SK-N-SH treated with all-trans-retinoic acid at 6 μM for 48 hours (cell line): ENCODE measurements at regions not wholly inside any gene's neighbourhood (a gene's known extent, or its start where the extent isn't known, plus 50 kb on each side); places are given as distances from the start of the nearest gene placed in this dataset.

Experiments
- ATAC-seq: fragments of 200-7000 bp; cut with Tn5 transposase; 3 replicates; pipeline ENCODE4 v1.9.1; 2020; ENCODE audit warnings: mild to moderate bottlenecking, moderate library complexity
- ARNTL ChIP-seq: fragments of 450-650 bp; formaldehyde crosslinking; IDR thresholded peaks from 2 replicates; pipeline ENCODE4 v1.5.0; 2020; ENCODE audit warnings: low read depth, mild to moderate bottlenecking, moderate library complexity, borderline replicate concordance
- BACH2 ChIP-seq: fragments of 250-450 bp; sonication (Bioruptor Pico); IDR thresholded peaks from 2 replicates; pipeline ENCODE4 v1.9.0; 2021; ENCODE audit warnings: mild to moderate bottlenecking, borderline replicate concordance
- CREB5 ChIP-seq: fragments of 250-450 bp; sonication (Bioruptor Pico); IDR thresholded peaks from 2 replicates; pipeline ENCODE4 v1.5.1; 2020; ENCODE audit warnings: low read depth, mild to moderate bottlenecking, moderate library complexity
- CSDC2 ChIP-seq: fragments of 250-450 bp; sonication (Bioruptor Pico); IDR thresholded peaks from 2 replicates; pipeline ENCODE4 v1.5.0; 2020; ENCODE audit warnings: mild to moderate bottlenecking, moderate library complexity
- CSRNP3 ChIP-seq: fragments of 250-450 bp; sonication (Bioruptor Pico); IDR thresholded peaks from 2 replicates; pipeline ENCODE4 v1.5.1; 2021; ENCODE audit warnings: mild to moderate bottlenecking, moderate library complexity
- ESRRG ChIP-seq: fragments of 250-450 bp; sonication (Bioruptor Pico); IDR thresholded peaks from 2 replicates; pipeline ENCODE4 v1.6.1; 2021; ENCODE audit warnings: mild to moderate bottlenecking
- GLIS3 ChIP-seq: fragments of 250-450 bp; sonication (Bioruptor Pico); IDR thresholded peaks from 2 replicates; pipeline ENCODE4 v1.5.0; 2020; ENCODE audit warnings: mild to moderate bottlenecking, moderate library complexity
- ISL1 ChIP-seq: fragments of 250-450 bp; sonication (Bioruptor Pico); IDR thresholded peaks from 2 replicates; pipeline ENCODE4 v2.1.2; 2022; ENCODE audit warnings: mild to moderate bottlenecking, moderate library complexity
- OSR1 ChIP-seq: fragments of 250-450 bp; sonication (Bioruptor Pico); IDR thresholded peaks from 2 replicates; pipeline ENCODE4 v1.8.0; 2022; ENCODE audit warnings: moderate library complexity, mild to moderate bottlenecking, inconsistent platforms
- PATZ1 ChIP-seq: fragments of 250-450 bp; sonication (Bioruptor Pico); IDR thresholded peaks from 2 replicates; pipeline ENCODE4 v1.8.0; 2020; ENCODE audit warnings: mild to moderate bottlenecking, moderate library complexity, borderline replicate concordance
- PPARA ChIP-seq: fragments of 250-450 bp; sonication (Bioruptor Pico); IDR thresholded peaks from 2 replicates; pipeline ENCODE4 v1.5.0; 2020; ENCODE audit warnings: mild to moderate bottlenecking, borderline replicate concordance
- RARB ChIP-seq: fragments of 250-450 bp; sonication (Bioruptor Pico); IDR thresholded peaks from 2 replicates; pipeline ENCODE4 v1.8.0; 2021; ENCODE audit warnings: mild to moderate bottlenecking, moderate library complexity
- SNAI2 ChIP-seq: fragments of 250-450 bp; sonication (Bioruptor Pico); IDR thresholded peaks from 2 replicates; pipeline ENCODE4 v1.5.0; 2020; ENCODE audit warnings: mild to moderate bottlenecking, moderate library complexity
- TCF4 ChIP-seq: fragments of 250-450 bp; sonication (Bioruptor Pico); IDR thresholded peaks from 2 replicates; pipeline ENCODE4 v1.8.0; 2021; ENCODE audit warnings: mild to moderate bottlenecking, moderate library complexity, borderline replicate concordance
- TOX ChIP-seq: fragments of 250-450 bp; sonication (Bioruptor Pico); IDR thresholded peaks from 2 replicates; pipeline ENCODE4 v1.8.0; 2021; ENCODE audit warnings: mild to moderate bottlenecking, moderate library complexity, borderline replicate concordance
- TSHZ2 ChIP-seq: fragments of 250-450 bp; sonication (Bioruptor Pico); IDR thresholded peaks from 2 replicates; pipeline ENCODE4 v1.5.0; 2020; ENCODE audit warnings: mild to moderate bottlenecking, moderate library complexity
- ZC3H10 ChIP-seq: fragments of 250-450 bp; sonication (Bioruptor Pico); IDR thresholded peaks from 2 replicates; pipeline ENCODE4 v1.5.1; 2021; ENCODE audit warnings: mild to moderate bottlenecking, moderate library complexity
- ZNF565 ChIP-seq: fragments of 450-650 bp; formaldehyde crosslinking; conservative IDR thresholded peaks from 2 replicates; pipeline ENCODE4 v1.5.0; 2020; ENCODE audit warnings: low read depth, mild to moderate bottlenecking, moderate library complexity
- ZNF70 ChIP-seq: fragments of 450-650 bp; formaldehyde crosslinking; IDR thresholded peaks from 2 replicates; pipeline ENCODE4 v1.5.0; 2020; ENCODE audit warnings: mild to moderate bottlenecking, moderate library complexity

- no peak for ATAC-seq
- TF ChIP-seq CSDC2 (no peak), ZNF70 (CRISPR knock-in tag) (no peak), SNAI2 (CRISPR knock-in tag) (no peak), CSRNP3 (no peak), ESRRG (CRISPR knock-in tag) (no peak), GLIS3 (CRISPR knock-in tag) (no peak), ISL1 (CRISPR knock-in tag) (no peak), ARNTL (CRISPR knock-in tag) (no peak)
These were observed 278.2 kb downstream of the SLC4A3 start for GRCh38 chr2:219905640-219906039.

- TF ChIP-seq TOX (CRISPR knock-in tag) (no peak), CSRNP3 (no peak), ZC3H10 (no peak), OSR1 (CRISPR knock-in tag) (no peak), ZNF70 (CRISPR knock-in tag) (no peak), BACH2 (no peak), PPARA (CRISPR knock-in tag) (no peak), ISL1 (CRISPR knock-in tag) (no peak)
- ATAC-seq, result no peak
These were observed 278.9 kb downstream of the SLC4A3 start for GRCh38 chr2:219906114-219907010.

GRCh38 chr2:219907011-219907365, 279.6 kb downstream of the SLC4A3 start:
- TF ChIP-seq ZNF565, result no peak
- no peak for TF ChIP-seq SNAI2 (CRISPR knock-in tag)
- TF ChIP-seq ZC3H10, result no peak
- no peak for TF ChIP-seq TOX (CRISPR knock-in tag)
- TF ChIP-seq RARB (CRISPR knock-in tag), result no peak
- TF ChIP-seq TSHZ2 (CRISPR knock-in tag), result no peak
- no peak for TF ChIP-seq BACH2
- TF ChIP-seq ARNTL (CRISPR knock-in tag), result no peak
- ATAC-seq, result no peak

- TF ChIP-seq ZC3H10, result no peak
- no peak for TF ChIP-seq PATZ1 (CRISPR knock-in tag)
- TF ChIP-seq OSR1 (CRISPR knock-in tag), result no peak
- no peak for TF ChIP-seq CREB5 (CRISPR knock-in tag)
- no peak for TF ChIP-seq TSHZ2 (CRISPR knock-in tag)
- TF ChIP-seq ZNF565, result no peak
- TF ChIP-seq ISL1 (CRISPR knock-in tag), result no peak
- no peak for TF ChIP-seq TCF4
- no peak for TF ChIP-seq ESRRG (CRISPR knock-in tag)
- no peak for ATAC-seq
These were observed 281.1 kb downstream of the SLC4A3 start for GRCh38 chr2:219908538-219908937.
